WERI-Rb-1 (cell line): ENCODE measurements at regions not wholly inside any gene's neighbourhood (a gene's known extent, or its start where the extent isn't known, plus 50 kb on each side); places are given as distances from the start of the nearest gene placed in this dataset.

Experiments used
- DNase-seq: peaks from one replicate; pipeline ENCODE4 v3.0.0-alpha.2; 2020
- H3K27ac ChIP-seq: fragments of 250-450 bp; sonication (Bioruptor Pico); 2 replicates; pipeline ENCODE4 v1.5.1; 2020; ENCODE audit warnings: mild to moderate bottlenecking, moderate library complexity
- H3K27me3 ChIP-seq: fragments of 250-450 bp; sonication (Bioruptor Pico); 2 replicates; pipeline ENCODE4 v1.5.1; 2021; ENCODE audit warnings: mild to moderate bottlenecking, low read depth, moderate library complexity; ENCODE audit not compliant: insufficient read depth, severe bottlenecking
- H3K36me3 ChIP-seq: fragments of 250-450 bp; sonication (Bioruptor Pico); 2 replicates; pipeline ENCODE4 v1.5.1; 2020; ENCODE audit warnings: mild to moderate bottlenecking, moderate library complexity
- H3K4me3 ChIP-seq: 2 replicates; pipeline ENCODE4 v1.5.1; 2011; ENCODE audit warnings: low read depth, mild to moderate bottlenecking, control low read depth, low read length
- H3K9me3 ChIP-seq: fragments of 250-450 bp; sonication (Bioruptor Pico); 2 replicates; pipeline ENCODE4 v1.5.1; 2021; ENCODE audit warnings: mild to moderate bottlenecking, moderate library complexity; ENCODE audit not compliant: severe bottlenecking
- TF ChIP-seq, protein P1 (sequence below): IDR thresholded peaks from 2 replicates; pipeline ENCODE4 v1.5.1; 2011; ENCODE audit warnings: low read depth, mild to moderate bottlenecking, control low read depth, inconsistent platforms, low read length

- H3K36me3 ChIP-seq: no peaks in the 10 kb centered on the region
- H3K27ac ChIP-seq: no peak overlapping the region
- no peak for DNase-seq
- no peaks in the 10 kb centered on the region for H3K9me3 ChIP-seq
- H3K27me3 ChIP-seq: no peaks in the 10 kb centered on the region
- H3K4me3 ChIP-seq: no peak overlapping the region
- TF ChIP-seq, protein P1, sequence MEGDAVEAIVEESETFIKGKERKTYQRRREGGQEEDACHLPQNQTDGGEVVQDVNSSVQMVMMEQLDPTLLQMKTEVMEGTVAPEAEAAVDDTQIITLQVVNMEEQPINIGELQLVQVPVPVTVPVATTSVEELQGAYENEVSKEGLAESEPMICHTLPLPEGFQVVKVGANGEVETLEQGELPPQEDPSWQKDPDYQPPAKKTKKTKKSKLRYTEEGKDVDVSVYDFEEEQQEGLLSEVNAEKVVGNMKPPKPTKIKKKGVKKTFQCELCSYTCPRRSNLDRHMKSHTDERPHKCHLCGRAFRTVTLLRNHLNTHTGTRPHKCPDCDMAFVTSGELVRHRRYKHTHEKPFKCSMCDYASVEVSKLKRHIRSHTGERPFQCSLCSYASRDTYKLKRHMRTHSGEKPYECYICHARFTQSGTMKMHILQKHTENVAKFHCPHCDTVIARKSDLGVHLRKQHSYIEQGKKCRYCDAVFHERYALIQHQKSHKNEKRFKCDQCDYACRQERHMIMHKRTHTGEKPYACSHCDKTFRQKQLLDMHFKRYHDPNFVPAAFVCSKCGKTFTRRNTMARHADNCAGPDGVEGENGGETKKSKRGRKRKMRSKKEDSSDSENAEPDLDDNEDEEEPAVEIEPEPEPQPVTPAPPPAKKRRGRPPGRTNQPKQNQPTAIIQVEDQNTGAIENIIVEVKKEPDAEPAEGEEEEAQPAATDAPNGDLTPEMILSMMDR: no peak
Observed at GRCh38 chr1:119191325-119191724, 50.9 kb upstream of the WARS2 start.

DNA sequence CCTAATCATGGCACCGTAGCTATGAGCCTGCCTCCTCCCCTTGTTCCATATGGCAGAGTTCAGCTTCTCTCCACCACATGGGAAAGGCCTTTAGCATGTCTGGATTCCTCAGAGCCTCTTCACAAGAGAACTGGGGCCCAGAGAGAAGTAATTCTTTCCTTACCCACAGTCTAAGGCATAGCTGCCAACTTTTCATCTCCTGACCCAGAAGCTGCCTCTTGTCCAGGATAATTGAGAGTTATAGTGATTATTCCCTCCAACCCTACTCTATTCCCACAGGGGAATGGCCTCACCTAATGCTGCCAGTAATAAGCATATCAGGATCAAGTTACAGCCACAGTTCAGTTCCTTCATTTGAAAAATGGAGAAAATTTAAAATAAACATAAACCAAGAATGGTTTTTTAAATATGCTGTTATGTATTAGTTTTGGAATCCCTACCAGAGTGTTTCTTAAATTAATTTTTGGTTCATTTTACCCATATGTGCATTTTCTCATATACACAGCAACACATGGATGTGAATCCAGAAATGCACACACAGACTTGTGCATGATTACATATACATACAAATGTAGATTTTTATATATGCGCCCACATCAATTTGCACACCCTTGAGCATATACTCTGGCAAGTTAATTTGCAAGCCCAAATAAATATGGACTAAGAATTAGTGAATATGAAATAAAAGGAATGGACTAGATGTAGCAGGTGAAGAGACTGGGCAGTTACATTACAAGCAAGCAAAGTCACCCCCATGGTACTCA lies 63.9 kb upstream of the WARS2 start:
- no peak overlapping the region for H3K4me3 ChIP-seq
- H3K27ac ChIP-seq: no peak overlapping the region
- H3K9me3 ChIP-seq: no peaks in the 10 kb centered on the region
- TF ChIP-seq, protein P1: no peak
- H3K36me3 ChIP-seq: no peaks in the 10 kb centered on the region
- no peaks in the 10 kb centered on the region for H3K27me3 ChIP-seq
- DNase-seq: no peak

- no peaks in the 10 kb centered on the region for H3K36me3 ChIP-seq
- H3K27me3 ChIP-seq: no peaks in the 10 kb centered on the region
- TF ChIP-seq, protein P1: no peak
- H3K4me3 ChIP-seq: no peak overlapping the region
- no peaks in the 10 kb centered on the region for H3K9me3 ChIP-seq
- no peak overlapping the region for H3K27ac ChIP-seq
- DNase-seq: no peak
Observed at GRCh38 chr1:119204961-119205357, 64.5 kb upstream of the WARS2 start.

- TF ChIP-seq, protein P1: no peak
- H3K4me3 ChIP-seq: no peak overlapping the region
Observed at GRCh38 chr1:119209061-119209460, 68.6 kb upstream of the WARS2 start.

DNA sequence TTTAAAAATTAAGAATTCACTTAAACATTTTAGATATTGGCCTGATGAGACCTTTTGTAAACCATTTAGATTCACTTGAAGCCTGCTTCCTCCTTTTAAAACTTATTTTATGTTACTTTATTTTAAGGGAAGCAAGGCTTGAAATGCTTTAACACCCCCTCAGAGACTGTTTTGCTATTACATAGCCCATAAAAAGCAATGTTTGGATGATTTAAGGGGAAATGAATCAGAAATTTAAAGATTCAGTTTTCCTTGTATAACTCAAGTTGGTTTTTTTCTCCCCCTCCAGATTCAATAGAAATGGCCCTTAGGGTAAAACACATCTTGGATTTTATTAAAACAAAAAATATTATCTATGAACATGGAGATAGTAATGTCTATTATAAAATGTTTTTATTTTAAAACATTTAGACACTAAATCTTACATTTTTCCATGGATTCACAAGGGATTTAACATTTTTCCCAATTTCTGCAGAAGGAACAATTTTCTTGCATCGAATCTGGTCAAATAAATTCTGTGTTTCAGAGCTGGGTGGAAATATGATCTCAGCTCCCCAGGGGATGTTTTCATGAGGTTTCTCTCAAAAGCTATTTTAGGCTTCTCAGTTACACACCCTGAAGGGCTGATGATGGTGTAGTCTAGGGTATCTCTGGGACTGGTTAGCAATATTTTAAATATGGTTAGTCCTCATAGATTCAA lies 69.3 kb upstream of the WARS2 start:
- H3K36me3 ChIP-seq: no peaks in the 10 kb centered on the region
- H3K9me3 ChIP-seq: no peaks in the 10 kb centered on the region
- H3K27ac ChIP-seq: no peak overlapping the region
- no peaks in the 10 kb centered on the region for H3K27me3 ChIP-seq
- TF ChIP-seq, protein P1: no peak
- DNase-seq: no peak
- no peak overlapping the region for H3K4me3 ChIP-seq

More at GRCh38 chr1:119209061-119209460, 68.6 kb upstream of the WARS2 start:
- no peak for DNase-seq
- Histone ChIP-seq H3K27me3 (no peaks in the 10 kb centered on the region), H3K9me3 (no peaks in the 10 kb centered on the region), H3K36me3 (no peaks in the 10 kb centered on the region), H3K27ac (no peak overlapping the region)
